OCI-LY7 (cell line): ENCODE measurements at regions not wholly inside any gene's neighbourhood (a gene's known extent, or its start where the extent isn't known, plus 50 kb on each side); places are given as distances from the start of the nearest gene placed in this dataset.

Source experiments
- EZH2phosphoT487 ChIP-seq: fragments of 200-600 bp; sonication (generic); IDR thresholded peaks from 2 replicates; pipeline ENCODE4 v1.6.1; 2018; ENCODE audit warnings: low read depth, borderline replicate concordance, mild to moderate bottlenecking, mixed run types, antibody characterized with exemption, low read length, moderate library complexity, mixed read lengths
- TF ChIP-seq, protein P1 (sequence below): fragments of 200-600 bp; sonication (generic); conservative IDR thresholded peaks from 2 replicates; pipeline ENCODE4 v1.5.1; 2014; ENCODE audit warnings: mild to moderate bottlenecking, antibody characterized with exemption, low read length, moderate library complexity, mixed read lengths

DNA sequence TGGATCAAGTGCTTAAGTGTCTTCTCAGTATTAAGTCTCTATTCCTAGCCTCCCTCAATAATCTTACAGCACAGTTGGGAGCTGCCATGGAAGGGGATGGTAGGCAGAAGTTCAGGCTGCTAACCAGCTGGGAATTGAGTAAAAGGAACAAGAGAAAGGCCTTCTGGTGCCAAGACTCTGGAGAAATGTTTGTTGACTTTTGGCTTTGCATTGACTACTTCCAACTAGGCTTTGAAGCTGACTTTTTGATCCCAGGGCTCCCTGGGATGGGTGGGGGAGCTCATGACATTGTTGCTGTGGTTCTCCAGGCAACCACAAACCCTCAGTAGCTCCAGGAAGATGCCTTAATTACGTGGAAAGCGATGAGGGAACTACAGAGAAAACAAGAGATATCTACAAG lies 85.2 kb upstream of the HTR4 start:
- TF ChIP-seq, protein P1, sequence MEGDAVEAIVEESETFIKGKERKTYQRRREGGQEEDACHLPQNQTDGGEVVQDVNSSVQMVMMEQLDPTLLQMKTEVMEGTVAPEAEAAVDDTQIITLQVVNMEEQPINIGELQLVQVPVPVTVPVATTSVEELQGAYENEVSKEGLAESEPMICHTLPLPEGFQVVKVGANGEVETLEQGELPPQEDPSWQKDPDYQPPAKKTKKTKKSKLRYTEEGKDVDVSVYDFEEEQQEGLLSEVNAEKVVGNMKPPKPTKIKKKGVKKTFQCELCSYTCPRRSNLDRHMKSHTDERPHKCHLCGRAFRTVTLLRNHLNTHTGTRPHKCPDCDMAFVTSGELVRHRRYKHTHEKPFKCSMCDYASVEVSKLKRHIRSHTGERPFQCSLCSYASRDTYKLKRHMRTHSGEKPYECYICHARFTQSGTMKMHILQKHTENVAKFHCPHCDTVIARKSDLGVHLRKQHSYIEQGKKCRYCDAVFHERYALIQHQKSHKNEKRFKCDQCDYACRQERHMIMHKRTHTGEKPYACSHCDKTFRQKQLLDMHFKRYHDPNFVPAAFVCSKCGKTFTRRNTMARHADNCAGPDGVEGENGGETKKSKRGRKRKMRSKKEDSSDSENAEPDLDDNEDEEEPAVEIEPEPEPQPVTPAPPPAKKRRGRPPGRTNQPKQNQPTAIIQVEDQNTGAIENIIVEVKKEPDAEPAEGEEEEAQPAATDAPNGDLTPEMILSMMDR: no peak
- no peak for TF ChIP-seq EZH2phosphoT487
